Activated B cell treated with CpG ODN at 0.5 μM for 24 hours (primary cell): ENCODE measurements at regions not wholly inside any gene's neighbourhood (a gene's known extent, or its start where the extent isn't known, plus 50 kb on each side); places are given as distances from the start of the nearest gene placed in this dataset.

ENCODE experiments used
- ATAC-seq: fragments of 200-7000 bp; cut with Tn5 transposase; one replicate; pipeline ENCODE4 v1.10.0; 2021; ENCODE audit warnings: low read depth, mild to moderate bottlenecking, moderate library complexity
- CTCF ChIA-PET: fragments of 350-600 bp; sonication (Branson Sonifier 250); formaldehyde crosslinking; loops from one replicate; lab custom pipeline; 2021; ENCODE audit warnings: antibody characterized with exemption; lab: Charles Lee
- POLR2A ChIA-PET: fragments of 350-600 bp; sonication (Branson Sonifier 250); formaldehyde crosslinking; loops from one replicate; lab custom pipeline; 2021; ENCODE audit warnings: antibody characterized with exemption; lab: Charles Lee
- DNase-seq: peaks from one replicate; pipeline ENCODE4 v3.0.0; 2022
- H3K27ac Mint-ChIP-seq: one replicate; pipeline ENCODE4 v1.8.0; 2020; ENCODE audit warnings: mixed read lengths
- H3K27me3 Mint-ChIP-seq: one replicate; pipeline ENCODE4 v1.8.0; 2021; ENCODE audit warnings: mixed read lengths
- H3K36me3 Mint-ChIP-seq: one replicate; pipeline ENCODE4 v1.8.0; 2021; ENCODE audit warnings: low read depth, mixed read lengths
- H3K4me1 Mint-ChIP-seq: one replicate; pipeline ENCODE4 v1.8.0; 2021; ENCODE audit warnings: mixed read lengths
- H3K4me3 Mint-ChIP-seq: one replicate; pipeline ENCODE4 v1.8.0; 2020; ENCODE audit warnings: mild to moderate bottlenecking, mixed read lengths
- H3K9me3 Mint-ChIP-seq: one replicate; pipeline ENCODE4 v1.8.0; 2020; ENCODE audit warnings: mixed read lengths
- intact Hi-C: fragments of 100-400 bp; cut with micrococcal nuclease; formaldehyde crosslinking; loops from one replicate; pipeline ENCODE4 v1.15.1; 2024
- TF ChIP-seq, protein P1 (sequence below): fragments of 200-600 bp; IDR thresholded peaks from one replicate; pipeline ENCODE4 v1.8.0; 2022; ENCODE audit warnings: antibody characterized with exemption, mild to moderate bottlenecking

DNA sequence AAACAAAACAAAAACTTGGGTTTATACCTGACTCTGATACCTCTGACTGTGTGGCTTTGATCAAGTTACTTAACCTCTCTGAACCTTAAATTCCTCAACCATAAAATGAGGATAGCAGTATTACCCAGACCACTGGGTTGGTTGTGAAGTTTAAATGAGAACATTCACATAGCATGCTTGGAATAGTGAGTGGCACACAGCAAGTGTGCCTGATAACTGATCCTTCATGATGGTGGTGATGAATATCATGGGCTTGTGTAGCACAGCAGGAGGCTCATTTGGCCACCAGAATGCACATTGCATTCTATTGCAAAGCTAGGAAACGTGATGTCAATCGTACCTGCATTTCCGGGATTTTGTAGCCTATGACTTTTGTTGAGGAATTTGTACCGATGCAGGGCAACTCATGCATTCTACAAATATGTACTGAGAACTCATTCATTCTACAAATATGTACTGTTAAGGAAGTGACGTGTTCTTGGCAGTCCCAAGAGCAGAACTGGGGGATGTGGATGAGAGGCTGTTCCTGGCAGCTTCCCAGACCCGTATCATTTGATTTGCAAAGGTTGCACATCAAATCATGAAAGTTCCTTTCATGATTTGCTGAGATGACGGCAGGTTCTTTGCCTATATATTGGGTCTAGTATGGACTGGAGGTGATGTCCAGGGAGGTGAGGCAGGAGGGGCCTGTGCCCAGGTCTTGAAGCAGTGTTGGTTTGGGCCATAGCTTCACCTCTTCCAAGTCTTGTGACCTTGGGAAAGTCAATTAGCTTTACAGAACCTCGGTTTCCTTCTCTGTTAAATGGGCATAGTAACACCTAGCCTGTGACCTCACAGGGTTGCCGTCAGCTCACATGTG is 94.6 kb upstream of the SMNDC1 start:
- no peaks in the 10 kb centered on the region for H3K36me3 Mint-ChIP-seq
- DNase-seq (no peak), ATAC-seq (no peak)
- no peaks in the 10 kb centered on the region for H3K9me3 Mint-ChIP-seq
- H3K4me3 Mint-ChIP-seq = no peak overlapping the region
- peaks cover 10% of the 10 kb centered on the region for H3K4me1 Mint-ChIP-seq
- ChIA-PET CTCF (no interaction called here), POLR2A (interaction anchor here (1.6 kb wide), 1 partner anchor 44 kb away, joined by 4 read pairs; no protein-coding TSS in a partner anchor)
- intact Hi-C loops = no loop called here
- no peak overlapping the region for H3K27ac Mint-ChIP-seq
- peaks cover 5% of the 10 kb centered on the region for H3K27me3 Mint-ChIP-seq
- TF ChIP-seq, protein P1, sequence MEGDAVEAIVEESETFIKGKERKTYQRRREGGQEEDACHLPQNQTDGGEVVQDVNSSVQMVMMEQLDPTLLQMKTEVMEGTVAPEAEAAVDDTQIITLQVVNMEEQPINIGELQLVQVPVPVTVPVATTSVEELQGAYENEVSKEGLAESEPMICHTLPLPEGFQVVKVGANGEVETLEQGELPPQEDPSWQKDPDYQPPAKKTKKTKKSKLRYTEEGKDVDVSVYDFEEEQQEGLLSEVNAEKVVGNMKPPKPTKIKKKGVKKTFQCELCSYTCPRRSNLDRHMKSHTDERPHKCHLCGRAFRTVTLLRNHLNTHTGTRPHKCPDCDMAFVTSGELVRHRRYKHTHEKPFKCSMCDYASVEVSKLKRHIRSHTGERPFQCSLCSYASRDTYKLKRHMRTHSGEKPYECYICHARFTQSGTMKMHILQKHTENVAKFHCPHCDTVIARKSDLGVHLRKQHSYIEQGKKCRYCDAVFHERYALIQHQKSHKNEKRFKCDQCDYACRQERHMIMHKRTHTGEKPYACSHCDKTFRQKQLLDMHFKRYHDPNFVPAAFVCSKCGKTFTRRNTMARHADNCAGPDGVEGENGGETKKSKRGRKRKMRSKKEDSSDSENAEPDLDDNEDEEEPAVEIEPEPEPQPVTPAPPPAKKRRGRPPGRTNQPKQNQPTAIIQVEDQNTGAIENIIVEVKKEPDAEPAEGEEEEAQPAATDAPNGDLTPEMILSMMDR = no peak

- no peak overlapping the region for H3K4me3 Mint-ChIP-seq
- CTCF ChIA-PET = no interaction called here
- H3K9me3 Mint-ChIP-seq = no peaks in the 10 kb centered on the region
- POLR2A ChIA-PET = no interaction called here
- intact Hi-C loops = no loop called here
- TF ChIP-seq, protein P1 = no peak
- no peaks in the 10 kb centered on the region for H3K36me3 Mint-ChIP-seq
- ATAC-seq = no peak
- peaks cover 7% of the 10 kb centered on the region for H3K27me3 Mint-ChIP-seq
- DNase-seq = no peak
- H3K4me1 Mint-ChIP-seq = peaks cover 10% of the 10 kb centered on the region
- H3K27ac Mint-ChIP-seq = no peak overlapping the region
Measured at GRCh38 chr10:110399965-110400933, 95.5 kb upstream of the SMNDC1 start.

GRCh38 chr10:110401401-110402076 is 96.2 kb upstream of the DUSP5 start:
- ChIA-PET POLR2A (interaction anchor here (1.3 to 1.8 kb wide), 3 partner anchors 11 to 45 kb away, joined by 4 to 7 read pairs (median 6); no protein-coding TSS in a partner anchor), CTCF (no interaction called here)
- DNase-seq (no peak), ATAC-seq (no peak)
- no peaks in the 10 kb centered on the region for H3K9me3 Mint-ChIP-seq
- no peak overlapping the region for H3K4me3 Mint-ChIP-seq
- no peaks in the 10 kb centered on the region for H3K4me1 Mint-ChIP-seq
- intact Hi-C loops = no loop called here
- TF ChIP-seq, protein P1 = no peak
- H3K27ac Mint-ChIP-seq = peak overlapping the region; percentile 30
- no peaks in the 10 kb centered on the region for H3K36me3 Mint-ChIP-seq
- H3K27me3 Mint-ChIP-seq = peaks cover 12% of the 10 kb centered on the region

- H3K27ac Mint-ChIP-seq = no peak overlapping the region
- POLR2A ChIA-PET = interaction anchor here (1.3 to 1.8 kb wide), 3 partner anchors 10 to 45 kb away, joined by 4 to 7 read pairs (median 6); no protein-coding TSS in a partner anchor
- H3K4me1 Mint-ChIP-seq = no peaks in the 10 kb centered on the region
- H3K27me3 Mint-ChIP-seq = peaks cover 14% of the 10 kb centered on the region
- intact Hi-C loops = no loop called here
- no peaks in the 10 kb centered on the region for H3K36me3 Mint-ChIP-seq
- H3K4me3 Mint-ChIP-seq = no peak overlapping the region
- CTCF ChIA-PET = no interaction called here
- DNase-seq (no peak), ATAC-seq (no peak)
- no peaks in the 10 kb centered on the region for H3K9me3 Mint-ChIP-seq
- TF ChIP-seq, protein P1 = no peak
Measured at GRCh38 chr10:110402077-110402416, 95.7 kb upstream of the DUSP5 start.
